ENCODE measurements at regions not wholly inside any gene's neighbourhood (a gene's known extent, or its start where the extent isn't known, plus 50 kb on each side); places are given as distances from the start of the nearest gene placed in this dataset.

DNA sequence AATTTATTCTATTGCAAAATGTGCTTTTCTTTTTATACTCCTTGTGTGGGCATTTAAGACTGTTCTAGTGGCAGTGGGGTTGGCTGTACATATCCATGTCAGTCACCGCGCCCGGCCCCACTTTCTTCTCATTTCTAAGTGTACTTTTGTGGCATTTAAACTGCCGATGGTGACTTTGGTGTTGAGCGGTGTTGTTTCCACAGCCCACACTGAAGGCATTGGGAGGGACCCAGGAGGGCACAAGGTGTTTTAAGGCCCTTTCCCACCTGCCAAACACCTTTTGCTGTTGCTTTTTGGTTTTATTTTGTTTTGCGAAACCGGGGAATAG, 369.7 kb downstream of the MTX2 start:
- TF ChIP-seq SP1 (IDR thresholded peaks at IDR 0.05) = no peak
- no peak for TF ChIP-seq ARNT (IDR thresholded peaks at IDR 0.05)
- no peak for TF ChIP-seq FOXM1 (IDR thresholded peaks at IDR 0.05; ENCODE audit: borderline replicate concordance)
- no peak for TF ChIP-seq L3MBTL2 (conservative IDR thresholded peaks at IDR 0.05)

Measured in HEK293T (cell line).